NOMO-1 (cell line): ENCODE measurements at regions not wholly inside any gene's neighbourhood (a gene's known extent, or its start where the extent isn't known, plus 50 kb on each side); places are given as distances from the start of the nearest gene placed in this dataset.
"Not testable (repeated sequence)": the region's sequence is repeated elsewhere in the genome, so short reads cannot be mapped to it uniquely, and the experiment has no call there.

Experiments used
- DNase-seq, 2 experiments: peaks; one replicate each; lab custom pipeline; 2025; ENCODE audit not compliant: unreplicated experiment in 2 of 2; lab: John Stamatoyannopoulos, UW

DNA sequence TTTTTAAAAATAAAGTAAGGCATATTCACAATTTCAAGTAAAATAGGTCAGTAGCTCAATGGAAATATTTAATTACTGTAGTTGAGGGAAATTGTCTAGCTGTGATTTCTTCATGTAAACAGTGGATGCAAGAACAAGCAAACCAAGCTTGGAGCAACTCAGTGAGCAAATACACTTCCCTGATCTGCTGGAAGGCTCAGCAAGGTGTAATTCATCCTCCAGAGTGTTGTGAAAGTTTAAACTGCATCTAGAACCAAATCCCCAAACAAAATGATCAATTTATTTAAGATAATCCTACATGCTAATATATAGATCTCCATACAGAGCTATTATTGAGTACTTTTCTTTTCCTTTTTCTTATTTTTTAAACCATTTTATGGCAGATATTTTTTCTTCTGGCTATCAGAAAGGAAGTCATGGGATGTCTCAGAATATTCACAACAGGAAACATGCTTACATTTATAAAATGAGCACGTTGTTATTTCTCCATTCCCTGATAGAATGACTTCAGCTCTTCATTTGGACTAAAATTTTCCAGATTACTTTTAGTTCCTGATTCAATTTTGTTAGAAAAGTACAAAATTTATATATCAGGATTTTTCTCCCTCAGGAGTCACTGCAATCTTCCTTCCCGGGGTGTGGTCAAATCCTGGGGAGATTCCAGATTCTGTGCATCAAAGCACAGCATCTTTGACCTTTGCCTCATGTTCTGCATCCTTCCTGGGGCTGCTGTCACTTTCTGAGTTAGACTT, 219.2 kb upstream of the ELL2 start:
- DNase-seq: no peak

- DNase-seq: no peak
These were observed 215.7 kb upstream of the ELL2 start for GRCh38 chr5:96177303-96177869.

DNA sequence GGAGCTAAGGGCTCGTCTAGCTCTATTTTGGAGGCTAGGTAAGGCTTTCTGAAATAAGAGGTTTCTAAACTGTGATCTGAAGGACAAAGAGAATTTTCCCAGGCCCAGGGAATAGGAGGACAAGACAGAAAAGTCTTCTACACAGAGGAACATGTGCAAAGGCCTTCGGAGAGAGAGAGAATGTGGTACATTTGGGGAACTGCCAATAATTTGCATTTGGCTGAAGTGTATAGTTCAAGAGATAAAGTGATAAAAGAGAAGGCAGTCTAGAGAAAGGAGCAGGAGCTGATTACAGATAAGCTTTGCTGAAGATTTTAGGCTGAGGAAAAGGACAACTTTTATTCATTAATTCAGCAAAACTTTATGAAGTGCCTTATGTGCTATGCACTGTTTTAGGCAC, 214.4 kb upstream of the ELL2 start:
- no peak for DNase-seq

- peak; percentile 5 to 28 for DNase-seq
These were observed 213.4 kb upstream of the ELL2 start for GRCh38 chr5:96175090-96175489.

DNA sequence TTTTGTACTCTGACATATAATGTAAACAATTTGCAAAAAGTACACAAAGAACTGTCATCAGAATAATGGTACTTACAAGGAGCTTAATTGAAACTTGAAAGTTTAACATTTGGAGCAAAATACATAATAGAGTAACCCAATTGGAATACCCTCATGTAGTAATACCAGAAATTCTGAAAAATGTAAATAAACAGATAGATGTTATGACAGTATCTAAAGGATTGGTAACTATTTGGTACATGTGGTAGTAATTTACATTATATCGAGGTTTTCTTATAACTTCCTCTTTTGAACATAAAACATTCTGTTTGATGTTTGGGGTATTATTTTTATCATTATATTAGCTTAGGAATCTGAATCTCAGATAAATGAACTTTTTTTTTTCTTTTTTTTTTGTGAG, 211.7 kb upstream of the ELL2 start:
- no peak for DNase-seq

DNA sequence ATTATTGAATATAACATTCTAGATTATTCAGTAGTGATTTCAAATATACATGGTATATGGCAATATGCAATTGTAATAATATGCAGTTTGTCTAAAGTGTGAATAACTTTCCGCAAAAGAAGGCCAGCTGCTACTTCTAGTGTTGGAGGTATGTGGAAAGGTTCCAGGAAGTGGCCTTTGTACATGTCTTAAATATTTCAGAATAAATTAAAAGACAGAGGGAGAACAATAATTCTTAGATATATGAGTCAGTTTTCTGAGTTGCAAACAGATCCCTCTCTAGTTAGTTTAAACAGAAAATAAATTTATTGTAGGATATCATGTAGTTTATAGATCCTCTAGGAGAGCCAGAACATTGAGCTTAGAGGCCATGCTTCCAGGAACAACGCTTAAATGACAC, 210.8 kb upstream of the ELL2 start:
- DNase-seq: no peak

DNA sequence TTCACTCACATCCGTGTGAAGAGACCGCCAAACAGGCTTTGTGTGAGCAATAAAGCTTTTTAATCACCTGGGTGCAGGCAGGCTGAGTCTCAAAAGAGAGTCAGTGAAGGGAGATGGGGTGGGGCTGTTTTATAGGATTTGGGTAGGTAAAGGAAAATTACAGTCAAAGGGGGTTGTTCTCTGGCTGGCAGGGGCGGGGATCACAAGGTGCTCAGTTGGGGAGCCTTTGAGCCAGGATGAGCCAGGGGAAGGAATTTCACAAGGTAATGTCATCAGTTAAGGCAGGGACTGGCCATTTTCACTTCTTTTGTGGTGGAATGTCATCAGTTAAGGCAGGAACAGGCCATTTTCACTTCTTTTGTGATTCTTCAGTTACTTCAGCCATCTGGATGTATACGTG, 210.3 kb upstream of the ELL2 start:
- DNase-seq: not testable (repeated sequence)

GRCh38 chr5:96170481-96171125, 209.0 kb upstream of the ELL2 start:
- not testable (repeated sequence) for DNase-seq

DNA sequence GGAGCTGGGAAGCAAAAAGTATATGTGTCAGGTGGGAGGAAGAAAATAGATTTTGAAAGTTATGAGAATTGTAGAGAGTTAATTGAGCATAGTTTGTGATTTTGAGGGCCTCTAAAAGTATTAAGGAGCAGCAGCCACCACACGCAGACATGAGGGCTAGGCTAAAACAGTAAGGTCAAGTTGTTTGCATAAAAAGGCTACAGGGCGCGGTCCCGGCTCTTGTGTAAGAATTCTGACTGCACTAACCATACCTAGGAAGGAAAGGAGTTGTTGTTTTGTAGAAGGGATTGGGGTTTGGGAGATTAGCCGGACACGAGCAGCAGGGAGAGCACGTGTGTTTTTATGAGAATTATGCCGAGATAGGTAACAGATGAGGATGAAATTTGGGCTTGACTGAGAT, 207.2 kb upstream of the ELL2 start:
- not testable (repeated sequence) for DNase-seq

DNA sequence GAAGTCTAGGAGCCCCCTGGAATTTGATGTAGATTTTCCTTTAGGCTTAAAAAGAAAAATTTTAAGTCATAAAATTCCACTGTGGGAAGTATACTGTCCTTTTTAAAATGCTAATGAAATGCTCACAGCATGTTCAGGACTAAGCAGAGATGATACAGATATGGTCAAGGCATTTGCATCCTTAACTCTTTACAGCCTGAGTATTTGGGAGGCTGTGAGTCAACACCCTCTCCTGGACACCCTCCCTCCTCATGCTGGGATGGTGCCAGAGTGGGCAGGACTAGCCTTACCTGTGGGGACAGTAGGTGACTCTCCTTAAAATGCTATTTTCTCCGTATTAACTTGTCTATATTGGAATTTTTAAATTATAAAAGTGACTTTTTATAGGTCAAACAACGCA, 197.4 kb upstream of the ELL2 start:
- DNase-seq: no peak

DNA sequence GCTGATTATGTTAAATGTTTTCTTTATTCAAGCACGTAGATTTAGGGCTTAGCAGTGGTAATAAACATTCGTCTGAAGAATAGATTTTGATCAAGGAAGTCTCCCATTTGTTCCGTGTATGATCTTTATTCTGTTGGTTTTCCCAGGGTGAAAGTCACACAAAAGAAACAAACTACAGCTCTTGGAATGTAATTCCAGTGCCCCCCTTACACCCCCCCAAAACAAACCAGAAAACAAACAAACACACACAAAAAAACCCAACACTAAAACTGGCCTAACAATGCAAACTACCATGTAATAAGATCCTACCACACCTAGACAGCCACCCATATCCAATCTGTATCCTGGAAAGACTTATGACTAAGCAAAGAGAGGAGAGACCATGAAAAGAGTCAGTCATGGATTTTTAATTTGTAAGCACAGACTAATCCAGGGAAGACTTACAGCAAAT, 196.2 kb upstream of the ELL2 start:
- DNase-seq: no peak

DNA sequence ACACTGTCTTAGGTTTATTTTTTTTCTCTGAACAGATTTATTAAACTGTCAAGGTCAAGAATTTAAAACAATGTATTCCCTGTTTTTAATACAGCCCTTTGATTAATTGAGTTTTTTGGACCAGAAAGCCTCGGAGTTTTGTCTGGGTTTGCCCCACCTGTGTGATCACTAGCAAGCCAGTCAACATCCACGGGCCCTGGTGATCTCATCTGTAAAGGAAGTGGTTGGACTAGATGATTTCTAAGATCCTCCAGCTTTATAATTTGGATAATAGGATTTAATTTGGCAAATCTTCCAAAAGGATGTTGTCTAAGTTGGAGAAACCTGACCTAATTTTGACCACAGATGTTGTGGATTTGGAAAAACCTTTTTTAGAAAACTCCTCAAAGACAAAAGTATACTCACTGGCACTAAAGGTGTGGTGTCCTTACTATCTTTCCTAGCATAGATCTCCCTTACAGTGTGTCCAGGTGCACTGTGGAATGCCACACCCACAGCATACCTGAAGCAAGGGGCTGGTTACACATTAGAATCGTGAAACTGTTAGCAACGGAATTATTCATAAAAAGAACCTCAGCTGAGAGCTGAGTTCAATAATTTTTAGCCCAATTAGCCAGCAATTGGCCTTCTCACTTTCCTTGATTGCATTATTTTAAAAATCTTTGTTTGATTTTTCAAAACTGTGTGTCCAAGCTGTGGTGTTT, 195.6 kb upstream of the ELL2 start:
- DNase-seq: no peak

GRCh38 chr5:96155147-96155546, 193.5 kb upstream of the ELL2 start:
- no peak for DNase-seq

- peak; percentile 12 to 28 for DNase-seq
These were observed 190.2 kb upstream of the ELL2 start for GRCh38 chr5:96151891-96152290.

- DNase-seq: no peak
These were observed 188.4 kb upstream of the ELL2 start for GRCh38 chr5:96150007-96150406.

- DNase-seq: peak in 1 of 2 experiments; percentile 5
These were observed 187.9 kb upstream of the ELL2 start for GRCh38 chr5:96149546-96149945.

DNA sequence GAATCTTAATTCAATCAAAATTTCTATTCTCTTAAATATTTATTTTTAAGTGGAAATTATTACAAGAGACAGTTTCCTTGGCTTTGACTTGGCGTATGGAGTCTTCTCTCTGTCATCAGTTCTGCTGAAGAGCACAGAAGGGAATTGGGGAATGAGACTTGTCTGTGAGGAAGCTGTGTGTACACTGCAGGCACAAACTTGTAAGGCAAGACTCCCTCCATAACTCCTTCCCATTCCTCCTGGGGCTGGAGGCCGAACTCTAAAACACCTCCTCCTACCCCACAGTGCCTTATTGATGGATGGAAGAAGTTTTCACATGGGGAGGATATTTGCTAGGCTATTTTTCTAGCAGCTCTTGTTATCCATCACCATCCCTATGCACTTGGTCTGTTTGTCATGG, 187.4 kb upstream of the ELL2 start:
- no peak for DNase-seq

GRCh38 chr5:96148376-96148775, 186.7 kb upstream of the ELL2 start:
- DNase-seq: no peak

DNA sequence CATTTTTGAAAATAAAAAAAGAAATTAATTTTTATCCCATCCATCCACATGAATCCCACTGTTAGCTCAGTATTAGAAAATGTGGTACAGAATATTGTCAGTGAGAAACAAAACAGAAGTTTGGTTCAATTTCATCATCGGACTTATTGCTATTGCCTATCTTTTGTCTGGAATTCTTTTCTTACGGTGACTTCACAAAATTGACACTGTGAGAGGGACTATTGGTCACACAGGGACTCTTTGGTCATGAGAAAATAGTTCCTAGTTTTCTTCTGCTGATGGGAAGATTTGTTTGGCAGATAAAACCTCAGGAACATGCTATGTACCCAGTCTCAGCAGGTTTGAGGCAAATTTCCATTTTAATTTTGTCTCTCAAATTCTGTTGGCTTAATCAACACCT, 186.2 kb upstream of the ELL2 start:
- DNase-seq: no peak

DNA sequence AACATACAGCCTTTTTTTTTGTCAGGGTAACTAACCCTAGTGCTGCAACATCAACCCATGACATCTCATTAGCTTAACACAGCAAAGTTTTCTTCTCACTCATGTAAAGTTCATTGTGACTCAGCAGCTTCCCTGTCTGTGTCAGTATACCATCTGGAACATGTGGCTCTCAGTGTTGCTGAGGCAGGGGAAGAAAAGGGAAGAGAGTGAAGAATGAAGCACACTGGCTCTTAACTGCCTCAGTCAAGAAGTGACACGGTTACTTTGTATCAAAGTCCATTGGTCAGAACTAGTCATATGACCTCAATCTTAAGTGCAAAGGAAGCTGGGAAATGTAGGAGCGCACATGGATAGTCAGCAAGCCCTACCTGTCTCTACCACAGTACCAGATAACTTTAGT, 185.0 kb upstream of the ELL2 start:
- peak; percentile 37 to 79 for DNase-seq

DNA sequence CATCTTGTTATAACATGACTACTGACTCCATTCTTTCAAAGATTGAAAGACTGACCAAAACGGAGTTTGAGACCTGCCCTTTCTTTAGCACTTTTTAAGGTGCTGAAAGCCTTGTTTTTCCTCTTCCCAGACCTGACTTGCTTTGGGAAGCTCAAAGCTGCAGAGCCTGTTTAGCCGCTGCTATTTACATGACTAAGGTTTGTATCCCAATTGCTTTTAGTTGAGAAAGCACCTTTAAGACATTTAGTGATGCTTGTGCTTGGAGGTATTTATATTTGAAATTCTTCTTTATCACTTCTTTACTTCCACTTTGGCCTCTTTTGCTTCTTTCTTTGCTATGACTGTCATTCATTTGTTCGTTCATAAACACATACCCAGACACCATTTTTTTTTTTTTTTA, 182.6 kb upstream of the ELL2 start:
- no peak for DNase-seq

DNA sequence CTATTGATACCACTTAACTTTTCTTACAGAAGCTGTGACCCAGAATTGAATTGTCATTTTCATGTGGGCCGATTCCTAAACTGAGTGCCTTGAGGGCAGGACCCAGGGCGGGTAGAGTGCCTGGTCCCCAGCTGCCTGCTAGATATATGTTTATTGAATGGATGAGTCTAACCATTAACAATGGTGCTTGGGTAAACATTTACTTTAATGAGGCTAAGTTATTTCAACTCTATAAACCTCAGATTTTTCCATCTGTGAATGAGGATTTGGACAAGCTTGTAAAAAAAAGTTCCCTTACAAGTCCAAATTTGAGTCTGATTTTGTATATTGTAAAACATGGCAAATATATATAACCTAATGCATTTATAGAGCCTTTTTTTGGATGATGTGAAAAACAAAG, 181.8 kb upstream of the ELL2 start:
- DNase-seq: no peak
